Stimulated activated naive CD4-positive, alpha-beta T cell (primary cell): ENCODE measurements at regions not wholly inside any gene's neighbourhood (a gene's known extent, or its start where the extent isn't known, plus 50 kb on each side); places are given as distances from the start of the nearest gene placed in this dataset.

Source experiments
- DNase-seq, 6 experiments: peaks; one replicate each; lab custom pipeline; 2025; lab: John Stamatoyannopoulos, UW

DNA sequence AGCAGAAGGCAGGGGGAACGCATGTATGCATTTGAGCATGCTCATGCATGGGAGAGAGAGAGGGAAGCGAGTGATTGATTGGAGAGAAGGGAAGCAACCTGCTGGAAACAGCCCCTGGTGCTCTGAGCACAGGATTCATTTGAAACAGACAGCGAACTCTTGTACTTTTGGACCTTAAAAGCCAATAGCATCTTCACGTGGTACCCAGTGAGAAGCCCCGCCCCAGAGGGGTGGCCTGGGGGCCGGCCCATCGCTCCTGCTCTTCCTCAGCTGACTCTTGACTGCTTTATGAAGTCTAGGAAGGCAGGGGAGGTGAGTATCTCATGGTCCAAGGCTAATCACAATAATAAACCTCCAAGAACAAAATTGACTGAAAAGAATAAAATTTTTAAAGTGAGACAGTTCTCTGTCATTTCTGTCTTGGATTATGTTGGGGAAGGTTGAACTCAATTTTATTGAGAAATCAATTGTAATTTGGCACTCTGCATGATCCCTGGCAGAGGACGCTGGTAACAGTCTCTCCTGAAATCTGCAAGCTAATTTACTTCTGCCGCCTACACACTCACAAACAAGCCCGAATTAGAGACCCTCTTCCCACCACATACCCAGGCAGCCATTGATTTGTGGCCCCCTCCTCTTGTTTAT, 168.2 kb upstream of the PPARGC1A start:
- DNase-seq, result no peak

GRCh38 chr4:24056289-24056688, 166.4 kb upstream of the PPARGC1A start:
- no peak for DNase-seq

- DNase-seq, result no peak
Observed at GRCh38 chr4:24055623-24056022, 165.8 kb upstream of the PPARGC1A start.

- no peak for DNase-seq
Observed at GRCh38 chr4:24054910-24055309, 165.1 kb upstream of the PPARGC1A start.

DNA sequence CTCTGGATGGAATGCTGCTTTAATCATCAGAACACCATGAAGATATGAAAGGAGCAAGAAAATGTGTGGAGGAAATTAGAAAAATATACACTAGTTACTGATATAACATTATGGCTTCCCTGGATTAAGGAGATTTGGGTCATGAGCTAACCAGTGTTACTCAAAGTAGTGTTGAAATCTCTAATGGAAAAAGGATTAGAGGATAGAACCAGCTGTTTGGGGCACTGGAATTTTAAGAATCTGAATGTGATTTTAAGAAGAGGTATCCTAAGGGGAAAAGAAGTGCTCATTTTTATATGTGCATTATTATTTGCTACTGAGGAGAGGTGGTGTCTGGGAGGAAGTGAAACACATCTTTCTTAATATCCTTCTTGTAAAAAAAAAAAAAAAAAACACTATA, 164.1 kb upstream of the PPARGC1A start:
- no peak for DNase-seq

DNA sequence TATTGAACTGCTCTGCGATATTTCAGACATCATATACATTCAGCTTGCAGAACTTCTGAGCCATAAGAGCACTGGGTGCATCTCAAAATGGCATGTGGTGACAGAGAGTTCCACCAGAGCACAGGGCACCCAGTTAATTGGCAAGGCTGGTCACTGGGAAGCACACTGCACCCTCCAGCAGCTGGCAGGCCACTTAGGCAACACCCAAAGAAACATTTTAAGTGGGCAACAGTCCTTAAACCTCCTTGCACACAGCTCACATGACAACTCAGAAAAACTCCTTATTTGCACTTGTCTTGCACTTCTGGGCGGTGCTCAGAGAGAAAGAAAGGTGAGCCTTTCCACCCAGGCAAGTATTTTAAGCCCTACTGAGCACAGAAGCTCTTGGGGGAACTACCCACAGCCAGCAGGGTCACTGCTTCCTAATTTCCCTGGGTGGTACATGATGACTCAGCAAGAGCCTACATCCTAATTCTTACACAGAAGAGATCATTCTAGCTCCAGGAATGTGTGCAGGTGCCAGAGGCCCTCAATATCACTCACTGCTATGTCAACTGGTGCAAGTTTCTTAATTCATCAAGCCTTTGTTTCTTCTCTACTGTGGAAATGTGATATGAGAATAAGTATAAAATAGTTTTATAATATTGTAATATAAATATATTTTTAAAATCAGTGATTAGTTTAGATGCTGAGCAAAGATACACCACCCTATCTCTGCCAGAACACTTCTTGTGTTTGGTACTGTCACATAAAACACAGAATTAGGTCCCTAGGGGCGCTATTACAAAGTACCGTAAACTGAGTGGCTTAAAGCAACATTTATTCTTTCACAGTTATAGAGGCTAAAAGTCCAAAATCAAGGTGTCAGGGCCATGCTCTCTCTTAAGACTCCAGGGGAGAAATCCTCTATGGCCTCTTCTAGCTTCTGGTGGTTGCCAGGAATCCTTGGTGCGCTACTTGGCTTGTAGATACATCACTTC, 155.1 kb upstream of the PPARGC1A start:
- no peak for DNase-seq

- DNase-seq, result no peak
Observed at GRCh38 chr4:24042094-24042493, 152.2 kb upstream of the PPARGC1A start.

DNA sequence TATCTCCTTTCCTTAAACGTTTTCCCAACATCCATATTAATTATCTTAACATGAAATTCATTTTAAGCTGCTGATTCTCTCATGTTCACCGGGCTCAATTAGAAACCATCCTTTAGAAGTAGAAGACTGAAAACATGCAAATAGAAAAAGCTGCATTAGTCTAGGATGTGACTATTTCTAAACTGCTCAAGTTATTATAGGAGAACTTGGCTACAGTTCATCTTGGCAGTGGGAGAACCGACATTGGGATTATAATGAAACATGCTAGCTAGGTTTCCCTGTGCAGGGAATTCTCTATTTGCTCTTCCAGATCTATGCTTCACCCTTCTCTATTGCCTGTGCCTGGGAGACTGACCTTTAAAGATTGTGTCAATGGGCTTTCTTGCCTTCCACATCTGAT, 151.0 kb upstream of the PPARGC1A start:
- DNase-seq, result no peak

DNA sequence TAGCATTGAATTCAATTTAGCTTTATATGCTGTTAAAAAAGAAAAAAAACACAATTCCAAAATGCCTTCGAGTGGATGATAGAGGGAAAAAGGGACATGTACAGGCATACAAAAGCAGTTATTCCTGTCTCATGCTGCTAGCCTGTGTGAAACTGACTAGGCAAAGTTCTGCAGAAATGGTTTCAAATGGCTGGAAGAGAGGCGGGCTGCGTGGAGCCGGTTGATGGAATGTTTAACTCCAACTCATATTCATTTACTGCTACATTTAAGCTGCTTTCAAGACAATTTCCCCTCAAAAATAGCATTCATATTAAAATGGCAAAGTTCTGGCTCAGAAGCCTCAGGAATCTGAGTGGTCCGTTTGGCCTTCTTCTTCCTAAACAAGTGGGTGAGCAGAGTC, 143.8 kb upstream of the PPARGC1A start:
- no peak for DNase-seq

DNA sequence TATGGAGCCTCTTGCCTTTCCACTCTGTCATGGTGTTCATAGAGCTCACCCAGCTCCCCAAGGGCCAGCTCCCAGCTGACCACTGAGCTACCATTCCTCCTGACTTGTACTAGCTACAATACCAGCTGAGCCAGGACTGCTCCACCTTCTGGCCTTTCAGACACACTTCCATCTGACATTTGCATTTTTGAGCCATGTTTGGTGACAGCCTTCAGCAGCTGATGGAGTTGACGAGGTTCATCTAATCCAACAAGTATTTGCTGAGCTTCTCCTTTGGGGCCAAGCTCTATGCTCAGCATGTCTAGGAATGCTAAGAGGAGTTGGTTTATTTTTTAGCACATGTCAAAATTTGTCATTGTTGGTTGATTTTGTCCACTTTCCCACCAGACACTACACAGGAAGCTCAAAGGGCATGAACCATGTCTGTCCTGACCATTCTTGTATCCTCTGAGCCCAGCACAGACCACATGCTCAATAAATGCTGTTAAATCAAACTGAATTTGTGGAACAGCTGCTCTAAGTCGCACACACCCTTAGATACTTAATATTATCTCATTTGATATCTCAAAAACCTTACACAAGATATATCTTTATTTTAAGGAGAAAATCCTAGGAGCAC, 142.6 kb upstream of the PPARGC1A start:
- no peak for DNase-seq

DNA sequence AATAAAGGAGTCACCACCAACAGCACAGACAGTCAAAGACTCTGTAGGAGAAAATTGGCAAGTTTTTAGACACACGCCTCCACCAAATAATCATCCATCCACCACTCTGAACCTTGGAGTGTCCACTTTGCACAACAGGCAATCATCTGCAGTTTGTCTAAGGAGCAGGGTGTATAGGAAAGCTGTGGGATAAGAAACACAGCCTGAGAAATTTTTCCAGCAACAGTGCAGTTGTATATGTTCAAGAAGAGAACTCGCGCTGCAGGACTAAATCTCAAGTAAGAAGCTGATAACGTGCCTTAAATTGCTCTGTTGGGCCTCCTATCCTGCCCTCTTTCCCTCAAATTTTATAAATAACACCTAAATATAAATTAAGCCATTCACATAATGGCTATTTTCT, 136.7 kb upstream of the PPARGC1A start:
- DNase-seq, result no peak

DNA sequence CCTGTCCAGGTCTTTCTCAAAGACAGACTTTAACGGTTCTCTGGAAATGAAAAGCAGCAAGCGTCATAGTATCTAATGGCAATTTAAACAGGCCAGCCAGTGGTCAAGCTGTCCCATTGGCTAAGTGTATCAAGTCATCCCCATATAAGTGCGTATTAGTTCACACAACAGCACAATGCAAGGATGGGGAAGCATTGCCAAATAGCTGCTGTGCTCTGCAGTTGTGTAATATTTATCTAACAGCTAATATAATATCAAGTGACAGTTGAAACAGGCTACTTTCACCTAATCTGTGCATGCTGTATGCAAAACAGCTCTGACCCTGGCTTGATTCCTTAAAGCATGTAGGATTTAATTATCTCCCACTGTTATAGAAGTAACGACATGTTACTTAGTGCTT, 134.8 kb upstream of the PPARGC1A start:
- DNase-seq, result no peak

DNA sequence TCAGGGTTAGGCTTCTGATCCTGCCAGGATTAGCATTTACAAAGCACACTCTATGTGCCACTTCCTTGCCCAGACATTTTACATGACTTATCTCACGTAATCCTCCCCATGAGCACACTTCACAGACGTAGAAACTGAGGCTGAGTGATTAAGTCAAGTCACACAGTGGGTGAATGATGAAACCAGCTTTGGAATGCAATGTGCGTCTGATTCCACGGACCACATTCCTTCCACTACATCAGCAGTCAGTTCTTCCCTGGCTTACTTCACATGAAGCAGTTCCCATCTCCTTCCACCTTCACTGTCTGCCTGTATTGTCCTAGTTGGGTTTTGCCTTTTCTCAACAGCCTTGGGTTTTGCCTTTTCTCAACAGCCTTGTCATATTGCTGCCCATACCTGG, 134.3 kb upstream of the PPARGC1A start:
- no peak for DNase-seq

DNA sequence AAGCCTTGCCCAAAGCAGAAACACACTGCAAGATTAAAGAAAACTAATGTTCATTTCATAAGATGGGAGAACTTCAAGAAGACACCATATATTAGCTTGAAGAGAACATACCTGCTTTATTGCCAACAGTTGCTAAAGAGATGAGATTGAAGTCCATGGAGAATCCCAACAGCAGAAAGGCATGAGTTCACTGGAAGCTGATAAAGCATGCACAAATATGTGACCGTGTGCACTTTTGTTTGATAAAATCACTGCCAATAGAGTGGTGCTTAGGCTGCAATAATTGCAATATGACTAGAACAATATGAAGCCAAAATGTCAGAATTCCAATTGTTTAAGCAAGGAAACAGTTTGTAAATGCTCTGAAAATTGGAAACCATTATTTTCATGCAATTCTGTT, 125.9 kb upstream of the PPARGC1A start:
- DNase-seq, result no peak

- no peak for DNase-seq
Observed at GRCh38 chr4:24013668-24014422, 124.0 kb upstream of the PPARGC1A start.

DNA sequence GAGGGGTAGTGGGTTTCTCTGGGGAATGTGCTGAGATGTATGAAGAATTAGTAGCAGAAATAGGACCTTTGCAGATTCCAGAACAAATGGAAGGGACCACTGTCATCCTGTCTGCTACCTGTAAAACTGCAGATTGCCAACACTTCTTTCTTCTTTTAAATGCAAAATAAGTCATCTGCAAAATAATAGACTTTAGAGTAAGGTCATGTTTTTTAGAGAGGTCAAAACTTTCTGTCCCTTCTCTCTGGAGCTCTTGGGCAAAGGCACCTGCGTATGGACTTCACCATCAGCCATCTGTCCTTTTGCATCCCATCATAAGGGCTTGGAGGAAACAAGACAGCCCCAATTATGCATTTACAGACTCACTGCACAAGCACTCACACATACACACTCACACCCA, 121.1 kb upstream of the PPARGC1A start:
- DNase-seq, result no peak

GRCh38 chr4:24010573-24010972, 120.7 kb upstream of the PPARGC1A start:
- no peak for DNase-seq

DNA sequence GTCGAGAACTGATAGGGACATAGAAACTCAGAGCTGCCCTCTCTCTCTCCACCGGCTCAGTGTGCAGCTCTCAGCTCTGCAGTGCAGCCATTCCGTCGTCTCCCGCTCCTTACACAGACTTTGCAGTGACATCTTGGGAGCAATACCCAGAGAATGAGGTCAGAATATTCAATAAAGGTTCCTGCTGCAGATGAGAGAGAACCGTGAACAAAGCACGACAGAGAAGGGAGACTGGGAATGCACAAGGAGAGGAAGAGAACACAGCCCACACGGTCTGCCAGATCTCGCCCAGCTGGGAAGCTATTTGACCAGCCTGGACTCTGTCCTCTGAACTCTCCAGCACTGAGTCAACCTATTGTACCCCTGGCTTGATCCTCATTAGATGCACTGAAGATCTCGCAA, 118.0 kb upstream of the PPARGC1A start:
- DNase-seq, result no peak

DNA sequence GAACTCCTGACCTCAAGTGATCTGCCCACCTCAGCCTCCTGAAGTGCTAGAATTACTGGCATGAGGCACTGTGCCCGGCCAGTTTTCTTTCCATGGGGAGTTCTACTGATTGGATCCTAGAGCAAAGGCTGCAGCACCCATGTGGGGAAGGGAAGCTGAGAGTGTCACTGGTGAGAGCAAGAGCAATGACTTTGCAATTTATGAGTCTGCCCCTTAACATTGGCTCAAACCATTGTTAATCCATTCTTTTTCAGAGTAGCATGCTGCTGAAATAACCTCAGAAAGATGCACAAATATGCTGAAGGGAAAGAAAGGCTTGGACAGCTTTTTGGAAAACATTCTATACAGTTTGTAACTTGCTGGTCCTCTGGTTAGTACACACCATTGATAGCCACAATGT, 116.4 kb upstream of the PPARGC1A start:
- DNase-seq, result no peak

DNA sequence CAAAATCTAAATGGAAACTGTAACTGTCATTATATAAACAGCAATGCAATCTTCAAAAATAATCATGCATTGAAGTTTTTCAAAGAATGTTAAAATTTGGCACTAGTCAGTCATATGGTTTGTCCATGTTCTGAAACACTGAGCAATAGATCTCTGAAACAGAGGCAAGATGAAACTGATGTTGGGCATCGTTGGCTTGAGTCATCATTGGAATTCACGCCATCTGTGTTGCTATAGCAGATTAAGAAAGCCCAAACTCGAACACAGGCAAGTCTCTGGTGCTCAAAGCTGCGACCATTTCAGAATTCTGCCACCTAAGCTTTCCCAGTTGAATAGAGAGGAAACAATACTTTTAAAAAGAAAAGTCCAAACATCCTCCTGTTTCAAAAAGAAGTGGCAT, 114.1 kb upstream of the PPARGC1A start:
- DNase-seq, result no peak

- DNase-seq, result no peak
Observed at GRCh38 chr4:24003496-24003895, 113.6 kb upstream of the PPARGC1A start.

DNA sequence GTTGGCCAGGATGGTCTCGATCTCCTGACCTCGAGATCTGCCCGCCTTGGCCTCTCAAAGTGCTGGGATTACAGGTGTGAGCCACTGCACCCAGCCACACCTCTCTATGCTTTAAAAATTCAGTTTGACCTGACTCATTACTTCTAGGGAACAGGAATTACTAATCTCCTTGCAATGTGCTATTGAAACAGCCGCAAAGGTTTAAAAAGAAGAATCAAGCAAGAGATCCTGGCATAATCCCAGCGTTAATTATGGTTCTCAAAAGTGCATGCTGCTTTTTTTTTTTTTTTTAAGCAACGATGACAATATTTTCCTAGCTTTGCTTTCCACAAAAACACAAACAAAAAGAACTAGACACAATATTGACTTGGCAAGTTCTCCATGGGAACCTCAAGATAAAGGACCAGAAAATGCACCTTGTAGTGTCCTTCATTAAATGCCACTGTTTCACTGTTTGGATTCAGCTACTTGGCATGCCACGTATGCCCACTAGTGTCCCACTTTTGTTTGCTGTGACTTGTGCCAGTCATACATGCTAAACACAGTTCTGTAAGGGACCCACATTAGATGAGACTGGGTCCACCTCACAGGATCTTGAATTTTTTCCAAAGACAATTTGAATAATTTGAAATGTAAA, 112.6 kb upstream of the PPARGC1A start:
- no peak for DNase-seq
